ENCODE measurements at regions not wholly inside any gene's neighbourhood (a gene's known extent, or its start where the extent isn't known, plus 50 kb on each side); places are given as distances from the start of the nearest gene placed in this dataset.

GRCh38 chr5:148913985-148914431 is 87.6 kb downstream of the ADRB2 start:
- TF ChIP-seq CTCF (IDR thresholded peaks at IDR 0.05; ENCODE audit: low read depth, low read length) (no peak), POLR2A (IDR thresholded peaks at IDR 0.05; ENCODE audit: extremely low read depth, insufficient read length) (no peak)

All from NB4 (cell line).